GM23338 (cell line): ENCODE measurements at regions not wholly inside any gene's neighbourhood (a gene's known extent, or its start where the extent isn't known, plus 50 kb on each side); places are given as distances from the start of the nearest gene placed in this dataset.

Source experiments
- ATAC-seq: fragments of 200-7000 bp; cut with Tn5 transposase; 3 replicates; pipeline ENCODE4 v1.9.1; 2020
- DNase-seq: peaks from one replicate; pipeline ENCODE4 v3.0.0-alpha.2; 2015; ENCODE audit warnings: low spot score
- H2AFZ ChIP-seq: fragments of 200-600 bp; sonication (generic); 2 replicates; pipeline ENCODE4 v1.8.0; 2016; ENCODE audit warnings: antibody characterized with exemption, mild to moderate bottlenecking, moderate library complexity
- H3F3A ChIP-seq: fragments of 200-600 bp; sonication (generic); replicated peaks from 2 replicates; pipeline ENCODE4 v1.8.0; 2017; ENCODE audit warnings: antibody characterized with exemption, mixed run types, low read depth
- H3K27ac ChIP-seq: fragments of 200-600 bp; sonication (generic); 2 replicates; pipeline ENCODE4 v1.6.1; 2016; ENCODE audit warnings: low read depth
- H3K27me3 ChIP-seq: fragments of 200-600 bp; sonication (generic); 2 replicates; pipeline ENCODE4 v1.8.0; 2016; ENCODE audit warnings: mild to moderate bottlenecking, mixed run types, moderate library complexity; ENCODE audit not compliant: insufficient read depth
- H3K36me3 ChIP-seq: fragments of 200-600 bp; sonication (generic); 2 replicates; pipeline ENCODE4 v1.8.0; 2016; ENCODE audit warnings: mild to moderate bottlenecking; ENCODE audit not compliant: insufficient read depth
- H3K4me1 ChIP-seq: fragments of 200-600 bp; sonication (generic); 2 replicates; pipeline ENCODE4 v1.8.0; 2016; ENCODE audit warnings: mild to moderate bottlenecking, moderate library complexity; ENCODE audit not compliant: insufficient read depth
- H3K4me2 ChIP-seq: fragments of 200-600 bp; sonication (generic); 2 replicates; pipeline ENCODE4 v1.7.1; 2017; ENCODE audit warnings: mixed run types
- H3K4me3 ChIP-seq: fragments of 200-600 bp; sonication (generic); 2 replicates; pipeline ENCODE4 v1.6.1; 2016; ENCODE audit warnings: mixed run types
- H3K79me2 ChIP-seq: fragments of 200-600 bp; sonication (generic); replicated peaks from 2 replicates; pipeline ENCODE4 v1.8.0; 2017; ENCODE audit warnings: mild to moderate bottlenecking; ENCODE audit not compliant: insufficient read depth
- H3K9me2 ChIP-seq: fragments of 200-600 bp; sonication (generic); 2 replicates; pipeline ENCODE4 v1.8.0; 2017; ENCODE audit not compliant: insufficient read depth
- H4K20me1 ChIP-seq: fragments of 200-600 bp; sonication (generic); replicated peaks from 2 replicates; pipeline ENCODE4 v1.8.0; 2017; ENCODE audit warnings: mild to moderate bottlenecking; ENCODE audit not compliant: insufficient read depth
- H3K27ac Mint-ChIP-seq: 2 replicates; pipeline ENCODE4 v1.8.0; 2020; ENCODE audit warnings: inconsistent platforms, mild to moderate bottlenecking, moderate library complexity, mixed read lengths
- H3K27me3 Mint-ChIP-seq: 3 replicates; pipeline ENCODE4 v1.8.0; 2022; ENCODE audit warnings: low read depth, mild to moderate bottlenecking, moderate library complexity, mixed read lengths, inconsistent platforms; ENCODE audit not compliant: insufficient read depth, poor library complexity
- H3K36me3 Mint-ChIP-seq: 3 replicates; pipeline ENCODE4 v1.8.0; 2021; ENCODE audit warnings: low read depth, mild to moderate bottlenecking, inconsistent platforms, moderate library complexity, mixed read lengths
- H3K4me1 Mint-ChIP-seq: 3 replicates; pipeline ENCODE4 v1.8.0; 2020; ENCODE audit warnings: mild to moderate bottlenecking, inconsistent platforms, mixed read lengths
- H3K4me3 Mint-ChIP-seq: 3 replicates; pipeline ENCODE4 v1.8.0; 2021; ENCODE audit warnings: moderate library complexity, mild to moderate bottlenecking, inconsistent platforms, mixed read lengths
- H3K9me3 Mint-ChIP-seq: 3 replicates; pipeline ENCODE4 v1.8.0; 2020; ENCODE audit warnings: moderate library complexity, mild to moderate bottlenecking, inconsistent platforms, mixed read lengths
- EZH2phosphoT487 ChIP-seq: fragments of 200-600 bp; sonication (generic); IDR thresholded peaks from one replicate; pipeline ENCODE4 v1.8.1; 2018; ENCODE audit warnings: antibody characterized with exemption; ENCODE audit not compliant: unreplicated experiment
- JUNB ChIP-seq: IDR thresholded peaks from one replicate; pipeline ENCODE4 v1.6.1; 2016; ENCODE audit warnings: antibody characterized with exemption; ENCODE audit not compliant: unreplicated experiment
- NANOG ChIP-seq: IDR thresholded peaks from 2 replicates; pipeline ENCODE4 v1.6.1; 2016; ENCODE audit warnings: antibody characterized with exemption, borderline replicate concordance
- POLR2AphosphoS5 ChIP-seq: IDR thresholded peaks from 2 replicates; pipeline ENCODE4 v1.6.1; 2016; ENCODE audit warnings: antibody characterized with exemption, low read depth
- STAT1 ChIP-seq: IDR thresholded peaks from one replicate; pipeline ENCODE4 v1.6.1; 2016; ENCODE audit warnings: antibody characterized with exemption; ENCODE audit not compliant: unreplicated experiment
- ZNF114 ChIP-seq: fragments of 250-450 bp; sonication (Bioruptor Pico); IDR thresholded peaks from 2 replicates; pipeline ENCODE4 v1.5.0; 2020; ENCODE audit warnings: mild to moderate bottlenecking, moderate library complexity
- TF ChIP-seq, protein P1 (sequence below): IDR thresholded peaks from one replicate; pipeline ENCODE4 v1.6.1; 2018; ENCODE audit warnings: antibody characterized with exemption; ENCODE audit not compliant: unreplicated experiment
- TF ChIP-seq, protein P2 (sequence below), 2 experiments: fragments of 200-600 bp in 1 of 2; sonication (generic) in 1 of 2; conservative IDR thresholded peaks; 2 replicates each; pipeline versions ENCODE4 v1.5.1 to v1.6.1; 2016 to 2017; ENCODE audit warnings: antibody characterized with exemption in 2 of 2, low read depth in 2 of 2, mild to moderate bottlenecking in 2 of 2, moderate library complexity in 1 of 2

DNA sequence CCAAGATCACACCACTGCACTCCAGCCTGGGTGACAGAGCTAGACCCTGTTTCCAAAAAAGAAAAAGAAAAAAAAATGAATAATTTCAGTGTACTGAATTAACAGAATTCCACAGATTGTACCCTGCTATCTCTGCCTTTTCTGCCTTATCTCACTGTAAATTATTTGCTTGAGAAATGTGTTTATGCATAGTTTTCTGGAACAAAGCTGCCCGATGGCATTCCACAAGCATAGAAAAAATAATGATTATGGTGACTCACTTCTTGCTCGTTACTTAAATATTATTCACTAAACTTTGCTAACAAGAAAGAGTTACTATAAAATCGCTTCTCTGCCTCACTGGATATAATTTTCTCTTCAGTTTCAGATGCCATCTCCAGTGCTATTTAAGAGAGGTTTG lies 88.7 kb upstream of the FAM169A start (continued):
- TF ChIP-seq JUNB, result no peak
- no peak for TF ChIP-seq ZNF114 (CRISPR knock-in tag)
- no peak for TF ChIP-seq EZH2phosphoT487
- TF ChIP-seq, protein P1, sequence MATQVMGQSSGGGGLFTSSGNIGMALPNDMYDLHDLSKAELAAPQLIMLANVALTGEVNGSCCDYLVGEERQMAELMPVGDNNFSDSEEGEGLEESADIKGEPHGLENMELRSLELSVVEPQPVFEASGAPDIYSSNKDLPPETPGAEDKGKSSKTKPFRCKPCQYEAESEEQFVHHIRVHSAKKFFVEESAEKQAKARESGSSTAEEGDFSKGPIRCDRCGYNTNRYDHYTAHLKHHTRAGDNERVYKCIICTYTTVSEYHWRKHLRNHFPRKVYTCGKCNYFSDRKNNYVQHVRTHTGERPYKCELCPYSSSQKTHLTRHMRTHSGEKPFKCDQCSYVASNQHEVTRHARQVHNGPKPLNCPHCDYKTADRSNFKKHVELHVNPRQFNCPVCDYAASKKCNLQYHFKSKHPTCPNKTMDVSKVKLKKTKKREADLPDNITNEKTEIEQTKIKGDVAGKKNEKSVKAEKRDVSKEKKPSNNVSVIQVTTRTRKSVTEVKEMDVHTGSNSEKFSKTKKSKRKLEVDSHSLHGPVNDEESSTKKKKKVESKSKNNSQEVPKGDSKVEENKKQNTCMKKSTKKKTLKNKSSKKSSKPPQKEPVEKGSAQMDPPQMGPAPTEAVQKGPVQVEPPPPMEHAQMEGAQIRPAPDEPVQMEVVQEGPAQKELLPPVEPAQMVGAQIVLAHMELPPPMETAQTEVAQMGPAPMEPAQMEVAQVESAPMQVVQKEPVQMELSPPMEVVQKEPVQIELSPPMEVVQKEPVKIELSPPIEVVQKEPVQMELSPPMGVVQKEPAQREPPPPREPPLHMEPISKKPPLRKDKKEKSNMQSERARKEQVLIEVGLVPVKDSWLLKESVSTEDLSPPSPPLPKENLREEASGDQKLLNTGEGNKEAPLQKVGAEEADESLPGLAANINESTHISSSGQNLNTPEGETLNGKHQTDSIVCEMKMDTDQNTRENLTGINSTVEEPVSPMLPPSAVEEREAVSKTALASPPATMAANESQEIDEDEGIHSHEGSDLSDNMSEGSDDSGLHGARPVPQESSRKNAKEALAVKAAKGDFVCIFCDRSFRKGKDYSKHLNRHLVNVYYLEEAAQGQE, result no peak
- no peak for TF ChIP-seq NANOG
- TF ChIP-seq, protein P2, sequence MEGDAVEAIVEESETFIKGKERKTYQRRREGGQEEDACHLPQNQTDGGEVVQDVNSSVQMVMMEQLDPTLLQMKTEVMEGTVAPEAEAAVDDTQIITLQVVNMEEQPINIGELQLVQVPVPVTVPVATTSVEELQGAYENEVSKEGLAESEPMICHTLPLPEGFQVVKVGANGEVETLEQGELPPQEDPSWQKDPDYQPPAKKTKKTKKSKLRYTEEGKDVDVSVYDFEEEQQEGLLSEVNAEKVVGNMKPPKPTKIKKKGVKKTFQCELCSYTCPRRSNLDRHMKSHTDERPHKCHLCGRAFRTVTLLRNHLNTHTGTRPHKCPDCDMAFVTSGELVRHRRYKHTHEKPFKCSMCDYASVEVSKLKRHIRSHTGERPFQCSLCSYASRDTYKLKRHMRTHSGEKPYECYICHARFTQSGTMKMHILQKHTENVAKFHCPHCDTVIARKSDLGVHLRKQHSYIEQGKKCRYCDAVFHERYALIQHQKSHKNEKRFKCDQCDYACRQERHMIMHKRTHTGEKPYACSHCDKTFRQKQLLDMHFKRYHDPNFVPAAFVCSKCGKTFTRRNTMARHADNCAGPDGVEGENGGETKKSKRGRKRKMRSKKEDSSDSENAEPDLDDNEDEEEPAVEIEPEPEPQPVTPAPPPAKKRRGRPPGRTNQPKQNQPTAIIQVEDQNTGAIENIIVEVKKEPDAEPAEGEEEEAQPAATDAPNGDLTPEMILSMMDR (conservative IDR thresholded peaks at IDR 0.05; ENCODE audit: low read depth in 2 of 2), result no peak
- no peak for TF ChIP-seq POLR2AphosphoS5
- no peak for TF ChIP-seq STAT1

DNA sequence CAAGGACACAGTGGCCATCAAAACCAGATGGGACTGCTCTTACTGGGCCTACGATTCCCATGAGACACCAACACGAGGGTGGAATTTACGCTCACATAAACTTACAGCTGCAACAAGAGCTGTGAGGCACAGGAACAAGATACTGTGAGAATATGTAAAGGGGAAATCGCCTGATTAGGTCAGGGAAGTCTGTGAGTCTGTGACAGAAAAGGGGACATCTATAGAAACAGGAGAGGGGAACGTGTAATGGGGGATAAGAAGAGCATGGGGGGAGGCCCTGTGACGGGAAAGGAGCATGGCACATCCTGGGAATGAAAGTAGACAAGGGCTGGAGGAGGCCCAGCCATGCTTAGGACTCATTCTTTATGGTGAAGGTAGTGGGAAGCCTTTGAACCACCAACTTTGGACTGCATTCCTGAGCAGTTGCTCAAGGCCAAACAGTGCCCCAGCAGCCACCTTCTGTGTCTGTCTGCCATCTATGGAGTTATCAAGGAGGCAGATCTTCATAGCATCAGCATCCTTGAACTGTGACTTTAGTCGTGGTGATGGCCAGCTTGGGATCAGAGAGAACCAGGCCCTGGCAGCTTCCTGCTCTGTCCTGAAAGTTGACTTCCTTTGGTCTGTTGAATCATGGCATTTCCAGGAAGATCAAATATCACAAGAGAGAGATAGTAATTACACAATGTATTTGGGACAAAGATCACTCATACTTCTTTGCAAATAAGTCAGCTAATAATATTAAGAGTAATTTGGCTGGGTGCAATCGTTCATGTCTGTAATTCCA lies 87.9 kb upstream of the FAM169A start:
- peaks cover 4% of the 10 kb centered on the region for H3K27me3 Mint-ChIP-seq
- H4K20me1 ChIP-seq, result no peaks in the 10 kb centered on the region
- DNase-seq (no peak), ATAC-seq (no peak)
- peaks cover 9% of the 10 kb centered on the region for H3K9me3 Mint-ChIP-seq
- H3K79me2 ChIP-seq, result no peaks in the 10 kb centered on the region
- H3F3A ChIP-seq, result no peaks in the 10 kb centered on the region
- no peak overlapping the region for H3K27ac Mint-ChIP-seq
- peaks cover 8% of the 10 kb centered on the region; the same call in 1 of the 3 replicates for H3K36me3 Mint-ChIP-seq
- H3K4me1 ChIP-seq, result no peaks in the 10 kb centered on the region
- H3K4me3 Mint-ChIP-seq, result no peak overlapping the region
- no peaks in the 10 kb centered on the region for H3K4me1 Mint-ChIP-seq
- no peak overlapping the region for H3K27ac ChIP-seq
- TF ChIP-seq POLR2AphosphoS5 (no peak), ZNF114 (CRISPR knock-in tag) (no peak), EZH2phosphoT487 (no peak), JUNB (no peak)
- TF ChIP-seq, protein P1, result no peak
- TF ChIP-seq, protein P2 (conservative IDR thresholded peaks at IDR 0.05; ENCODE audit: low read depth in 2 of 2), result no peak
- peaks cover 25% of the 10 kb centered on the region; the same call in 1 of the 2 replicates for H3K9me2 ChIP-seq
- H3K27me3 ChIP-seq, result no peaks in the 10 kb centered on the region
- H3K36me3 ChIP-seq, result no peaks in the 10 kb centered on the region
- peak overlapping the region; percentile 43; the same call in 1 of the 2 replicates for H2AFZ ChIP-seq
- no peak overlapping the region for H3K4me2 ChIP-seq
- no peak overlapping the region for H3K4me3 ChIP-seq
